Transverse colon (tissue), 4 donors: ENCODE measurements at regions not wholly inside any gene's neighbourhood (a gene's known extent, or its start where the extent isn't known, plus 50 kb on each side); places are given as distances from the start of the nearest gene placed in this dataset.

Source experiments
- DNase-seq: peaks from one replicate; pipeline ENCODE4 v3.0.0-alpha.2; 2019
- H3K27ac ChIP-seq, 4 donors: fragments of 200-600 bp; sonication (generic); 2 replicates each; pipeline ENCODE4 v1.5.1; 2016 to 2018; ENCODE audit warnings: inconsistent platforms in 4 of 4
- H3K27me3 ChIP-seq: fragments of 200-600 bp; sonication (generic); 2 replicates; pipeline ENCODE4 v1.5.1; 2017; ENCODE audit warnings: inconsistent platforms
- H3K36me3 ChIP-seq, 4 donors: fragments of 200-600 bp; sonication (generic); 2 replicates each; pipeline ENCODE4 v1.5.1; 2017 to 2019; ENCODE audit warnings: inconsistent platforms in 4 of 4
- H3K4me1 ChIP-seq, 4 donors: fragments of 200-600 bp; sonication (generic); 2 replicates each; pipeline ENCODE4 v1.5.1; 2017 to 2020; ENCODE audit warnings: inconsistent platforms in 4 of 4
- H3K4me3 ChIP-seq, 4 donors: fragments of 200-600 bp; sonication (generic); 1 replicate in 1 of 4; 2 replicates in 3 of 4; pipeline versions ENCODE4 v1.5.1 to v1.6.1; 2017 to 2019; ENCODE audit warnings: inconsistent platforms in 4 of 4
- H3K9me3 ChIP-seq, 2 donors: fragments of 200-600 bp; sonication (generic); 2 replicates each; pipeline ENCODE4 v1.5.1; 2017 to 2019; ENCODE audit warnings: inconsistent platforms in 2 of 2
- EP300 ChIP-seq: sonication (generic); formaldehyde crosslinking; IDR thresholded peaks from one replicate; pipeline ENCODE4 v1.6.1; 2017; ENCODE audit warnings: antibody characterized with exemption, low read depth
- POLR2A ChIP-seq: fragments of 450-650 bp; IDR thresholded peaks from one replicate; pipeline ENCODE4 v1.6.1; 2016; ENCODE audit warnings: antibody characterized with exemption, mild to moderate bottlenecking, moderate library complexity
- POLR2AphosphoS5 ChIP-seq, 3 donors: sonication (generic); formaldehyde crosslinking; IDR thresholded peaks; one replicate each; pipeline ENCODE4 v1.6.1; 2016; ENCODE audit warnings: antibody characterized with exemption in 3 of 3
- WGBS, 2 donors: methylation state at CpG; one replicate each; pipeline ENCODE4 v1.1.5; 2018; ENCODE audit warnings: low coverage in 1 of 2; 5-methylcytosine and 5-hydroxymethylcytosine counted together
- in situ Hi-C, 4 donors: fragments of 200-750 bp; cut with MboI; loops; one replicate each; pipeline versions ENCODE4 v1.15.0 to v1.15.1; 2017; ENCODE audit warnings: low sequenced_read_pairs in 3 of 4, low pct_ligation_motif_present in 1 of 4, low pct_unique_long_range_greater_than_20kb in 1 of 4
- intact Hi-C: fragments of 100-400 bp; cut with DNase I; formaldehyde crosslinking; loops from one replicate; pipeline ENCODE4 v1.15.1; 2023; ENCODE audit warnings: low total_unique reads
- TF ChIP-seq, protein P1 (sequence below), 5 experiments: fragments of 200-600 bp in 3 of 5; fragments of 450-650 bp in 2 of 5; sonication (generic) in 3 of 5; IDR thresholded peaks; 1 replicate in 2 of 5; 2 replicates in 3 of 5; pipeline ENCODE4 v1.5.1; 2016 to 2017; ENCODE audit warnings: antibody characterized with exemption in 5 of 5, inconsistent platforms in 3 of 5, mild to moderate bottlenecking in 2 of 5, moderate library complexity in 1 of 5

DNA sequence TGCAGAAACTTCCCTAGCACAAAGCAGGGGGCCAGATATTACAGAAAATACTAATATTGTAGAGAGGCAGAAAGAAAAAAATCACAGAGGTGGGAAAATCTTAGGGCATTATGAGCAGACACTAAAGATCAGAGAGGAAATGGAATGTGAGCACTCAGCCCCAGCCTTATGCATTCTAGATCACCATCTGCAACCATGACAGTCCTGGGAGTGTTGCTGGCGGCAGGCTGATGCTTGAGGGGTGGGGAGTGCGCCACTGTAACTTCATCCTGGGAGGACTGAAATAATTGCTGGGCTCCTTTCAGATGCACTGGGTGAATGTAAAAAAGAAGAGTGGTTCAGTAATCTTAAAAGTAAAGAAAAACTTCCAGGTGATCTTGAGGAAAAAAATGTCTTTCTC, 427.6 kb upstream of the SEMA6D start:
- in situ Hi-C loops = no loop called here
- WGBS, 2 donors = 96 to 100% methylated on average over 2 of the region's 2 CpGs
- TF ChIP-seq, protein P1, sequence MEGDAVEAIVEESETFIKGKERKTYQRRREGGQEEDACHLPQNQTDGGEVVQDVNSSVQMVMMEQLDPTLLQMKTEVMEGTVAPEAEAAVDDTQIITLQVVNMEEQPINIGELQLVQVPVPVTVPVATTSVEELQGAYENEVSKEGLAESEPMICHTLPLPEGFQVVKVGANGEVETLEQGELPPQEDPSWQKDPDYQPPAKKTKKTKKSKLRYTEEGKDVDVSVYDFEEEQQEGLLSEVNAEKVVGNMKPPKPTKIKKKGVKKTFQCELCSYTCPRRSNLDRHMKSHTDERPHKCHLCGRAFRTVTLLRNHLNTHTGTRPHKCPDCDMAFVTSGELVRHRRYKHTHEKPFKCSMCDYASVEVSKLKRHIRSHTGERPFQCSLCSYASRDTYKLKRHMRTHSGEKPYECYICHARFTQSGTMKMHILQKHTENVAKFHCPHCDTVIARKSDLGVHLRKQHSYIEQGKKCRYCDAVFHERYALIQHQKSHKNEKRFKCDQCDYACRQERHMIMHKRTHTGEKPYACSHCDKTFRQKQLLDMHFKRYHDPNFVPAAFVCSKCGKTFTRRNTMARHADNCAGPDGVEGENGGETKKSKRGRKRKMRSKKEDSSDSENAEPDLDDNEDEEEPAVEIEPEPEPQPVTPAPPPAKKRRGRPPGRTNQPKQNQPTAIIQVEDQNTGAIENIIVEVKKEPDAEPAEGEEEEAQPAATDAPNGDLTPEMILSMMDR (IDR thresholded peaks at IDR 0.05) = no peak
- TF ChIP-seq POLR2AphosphoS5 (IDR thresholded peaks at IDR 0.05) (no peak), POLR2A (no peak), EP300 (no peak)

GRCh38 chr15:47291767-47292166, 425.5 kb upstream of the SEMA6D start:
- no peak for TF ChIP-seq POLR2AphosphoS5 (IDR thresholded peaks at IDR 0.05)
- TF ChIP-seq, protein P1 (IDR thresholded peaks at IDR 0.05) = no peak
- TF ChIP-seq POLR2A = no peak
- TF ChIP-seq EP300 = no peak
- H3K36me3 ChIP-seq = no peaks in the 10 kb centered on the region
- no peak overlapping the region for H3K4me3 ChIP-seq
- 79 to 80% methylated on average over 2 of the region's 2 CpGs for WGBS, 2 donors
- H3K27ac ChIP-seq = no peak overlapping the region
- peaks cover 0 to 7% (median 2%) of the 10 kb centered on the region in 4 donors for H3K4me1 ChIP-seq
- H3K9me3 ChIP-seq = no peaks in the 10 kb centered on the region
- no peaks in the 10 kb centered on the region for H3K27me3 ChIP-seq
- intact Hi-C loops = no loop called here
- DNase-seq = no peak
- in situ Hi-C loops = no loop called here

More for the DNA sequence above, 427.6 kb upstream of the SEMA6D start:
- Histone ChIP-seq H3K4me1 (peaks cover 0 to 7% (median 2%) of the 10 kb centered on the region in 4 donors), H3K4me3 (no peak overlapping the region), H3K27me3 (no peaks in the 10 kb centered on the region), H3K27ac (no peak overlapping the region), H3K9me3 (no peaks in the 10 kb centered on the region), H3K36me3 (no peaks in the 10 kb centered on the region)
- intact Hi-C loops = no loop called here
- DNase-seq = no peak

DNA sequence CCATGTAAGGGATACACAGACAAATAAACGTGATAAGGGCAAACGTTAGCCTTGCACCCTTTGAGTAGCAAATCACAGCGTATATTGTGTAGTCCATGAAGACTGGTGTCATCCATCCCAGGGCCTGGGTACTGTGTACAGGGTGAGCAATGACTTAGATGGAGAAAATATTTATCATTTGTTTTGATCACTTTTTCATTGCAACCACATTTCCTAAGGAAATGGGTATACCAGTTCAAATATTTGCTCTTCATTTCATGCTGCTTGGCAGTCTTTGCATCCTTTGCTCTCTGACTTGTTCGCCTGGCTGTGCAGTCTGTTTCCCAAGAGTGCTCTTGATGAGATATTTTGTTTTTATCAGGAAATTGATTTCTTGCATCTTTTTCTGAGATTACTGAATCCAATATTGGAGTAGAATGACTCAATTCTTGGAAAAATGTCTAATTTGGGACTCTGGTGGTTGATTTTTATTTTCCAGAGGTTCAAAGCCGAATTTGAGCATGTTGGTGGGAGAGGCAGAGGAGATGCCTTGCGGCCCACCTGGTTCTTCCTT, 424.6 kb upstream of the SEMA6D start:
- TF ChIP-seq, protein P1 (IDR thresholded peaks at IDR 0.05) = no peak
- no peak for TF ChIP-seq POLR2A
- no peak for TF ChIP-seq EP300
- TF ChIP-seq POLR2AphosphoS5 (IDR thresholded peaks at IDR 0.05) = no peak
- Histone ChIP-seq H3K27me3 (no peaks in the 10 kb centered on the region), H3K4me3 (no peak overlapping the region), H3K4me1 (peaks cover 0 to 7% (median 2%) of the 10 kb centered on the region in 4 donors), H3K27ac (no peak overlapping the region), H3K36me3 (no peaks in the 10 kb centered on the region), H3K9me3 (no peaks in the 10 kb centered on the region)
- 51 to 72% methylated on average over 5 to 6 of the region's 6 CpGs for WGBS, 2 donors
- intact Hi-C loops = no loop called here
- no peak for DNase-seq
- in situ Hi-C loops = no loop called here

- Histone ChIP-seq H3K4me3 (no peak overlapping the region), H3K27ac (peak overlapping the region; percentile 28 to 46 (median 36)), H3K27me3 (no peaks in the 10 kb centered on the region), H3K36me3 (no peaks in the 10 kb centered on the region), H3K4me1 (peaks cover 0 to 7% (median 2%) of the 10 kb centered on the region in 4 donors), H3K9me3 (no peaks in the 10 kb centered on the region)
- intact Hi-C loops = no loop called here
- in situ Hi-C loops = no loop called here
- 43 to 68% methylated on average over 3 to 6 of the region's 6 CpGs for WGBS, 2 donors
- TF ChIP-seq POLR2AphosphoS5 (IDR thresholded peaks at IDR 0.05) (peak in 2 of 3 donors; percentile 13 to 23), EP300 (no peak)
- peak; percentile 29 for DNase-seq
These were observed 423.7 kb upstream of the SEMA6D start for GRCh38 chr15:47293466-47294162.
